SJSA1 (cell line): ENCODE measurements at regions not wholly inside any gene's neighbourhood (a gene's known extent, or its start where the extent isn't known, plus 50 kb on each side); places are given as distances from the start of the nearest gene placed in this dataset.
A peak's percentile ranks its signal among the peaks of the same experiment; 100 is the strongest.

Source experiments
- DNase-seq, 2 experiments: peaks; one replicate each; pipeline ENCODE4 v3.0.0-alpha.2; 2015 to 2020; ENCODE audit warnings: low spot score in 2 of 2, low read depth in 1 of 2
- H3K27ac ChIP-seq: fragments of 250-450 bp; sonication (Bioruptor Pico); 2 replicates; pipeline ENCODE4 v1.5.1; 2020; ENCODE audit warnings: mild to moderate bottlenecking, moderate library complexity
- H3K27me3 ChIP-seq: fragments of 250-450 bp; sonication (Bioruptor Pico); replicated peaks from 2 replicates; pipeline ENCODE4 v1.5.1; 2020; ENCODE audit warnings: mild to moderate bottlenecking, moderate library complexity
- H3K36me3 ChIP-seq: fragments of 250-450 bp; sonication (Bioruptor Pico); 2 replicates; pipeline ENCODE4 v1.5.1; 2020; ENCODE audit warnings: mild to moderate bottlenecking
- H3K4me1 ChIP-seq: fragments of 250-450 bp; sonication (Bioruptor Pico); replicated peaks from 2 replicates; pipeline ENCODE4 v1.6.1; 2021; ENCODE audit warnings: mild to moderate bottlenecking
- H3K4me3 ChIP-seq: fragments of 250-450 bp; sonication (Bioruptor Pico); 2 replicates; pipeline ENCODE4 v1.5.1; 2020; ENCODE audit warnings: mild to moderate bottlenecking
- H3K9me3 ChIP-seq: fragments of 250-450 bp; sonication (Bioruptor Pico); replicated peaks from 2 replicates; pipeline ENCODE4 v1.5.1; 2020; ENCODE audit warnings: mild to moderate bottlenecking

DNA sequence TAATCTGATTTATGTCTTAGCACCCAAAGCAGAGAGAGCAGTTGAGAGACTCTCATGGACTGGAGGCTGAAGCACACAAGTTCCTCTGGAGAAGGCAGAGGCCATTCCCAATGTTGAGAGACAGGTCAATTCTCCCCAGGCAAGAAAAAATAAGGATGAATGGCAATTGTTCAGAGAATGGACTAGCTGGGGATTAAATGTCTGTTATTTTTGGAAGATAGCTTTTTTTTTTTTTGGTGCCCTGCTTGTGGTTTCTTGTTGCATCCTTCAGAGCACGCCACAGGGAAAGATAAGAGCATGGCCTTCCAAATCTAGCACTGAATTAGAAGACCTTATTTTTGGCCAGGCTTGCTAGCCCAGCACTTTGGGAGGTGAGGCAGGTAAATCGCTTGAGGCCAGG lies 65.6 kb upstream of the ERRFI1 start:
- H3K4me3 ChIP-seq: no peak overlapping the region
- DNase-seq: peak in 1 of 2 experiments; percentile 20
- no peaks in the 10 kb centered on the region for H3K36me3 ChIP-seq
- H3K27ac ChIP-seq: no peak overlapping the region
- no peaks in the 10 kb centered on the region for H3K27me3 ChIP-seq
- no peaks in the 10 kb centered on the region for H3K9me3 ChIP-seq
- H3K4me1 ChIP-seq: peaks cover 72% of the 10 kb centered on the region

- Histone ChIP-seq H3K4me3 (no peak overlapping the region), H3K27ac (peak overlapping the region; percentile 63), H3K36me3 (no peaks in the 10 kb centered on the region), H3K9me3 (no peaks in the 10 kb centered on the region), H3K4me1 (peaks cover 58% of the 10 kb centered on the region), H3K27me3 (no peaks in the 10 kb centered on the region)
- DNase-seq: peak; percentile 58 to 86
Observed at GRCh38 chr1:8090241-8090702, 64.2 kb upstream of the ERRFI1 start.

DNA sequence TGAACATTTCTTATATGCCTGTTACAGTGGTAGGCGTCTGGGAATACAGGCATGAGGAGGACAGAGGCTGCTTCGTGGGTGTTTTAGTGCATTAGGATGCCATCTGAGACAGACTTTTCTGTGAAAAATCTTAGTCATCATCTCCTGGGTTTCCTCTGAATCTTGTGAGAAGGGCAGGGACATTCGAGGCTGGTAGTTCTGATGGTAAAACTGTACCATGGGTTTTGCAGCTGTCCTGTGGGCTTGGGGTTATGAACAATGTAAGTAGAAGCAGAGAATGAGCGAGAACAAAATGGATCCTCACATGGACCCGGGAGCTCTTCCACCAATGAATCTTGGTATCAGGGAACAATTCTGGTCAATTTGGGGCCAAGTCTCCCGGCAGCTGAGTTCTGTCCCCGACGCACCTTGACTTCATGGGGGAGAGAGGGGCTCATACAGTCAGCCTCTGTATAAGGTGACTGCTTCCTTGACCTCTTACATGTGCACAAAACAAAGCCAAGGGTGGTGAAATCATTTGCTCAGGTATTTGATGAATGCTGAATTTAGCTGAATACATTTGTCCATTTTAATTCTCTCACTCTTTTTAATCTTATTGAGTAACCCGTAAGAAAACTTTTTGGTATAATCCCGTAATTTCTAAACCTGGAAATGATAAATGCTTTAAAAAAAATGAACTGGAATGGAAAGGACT lies 63.6 kb upstream of the ERRFI1 start:
- no peaks in the 10 kb centered on the region for H3K27me3 ChIP-seq
- peak overlapping the region; percentile 63 for H3K27ac ChIP-seq
- H3K36me3 ChIP-seq: no peaks in the 10 kb centered on the region
- no peak overlapping the region for H3K4me3 ChIP-seq
- no peaks in the 10 kb centered on the region for H3K9me3 ChIP-seq
- H3K4me1 ChIP-seq: peaks cover 53% of the 10 kb centered on the region
- DNase-seq: peak in 1 of 2 experiments; percentile 48

DNA sequence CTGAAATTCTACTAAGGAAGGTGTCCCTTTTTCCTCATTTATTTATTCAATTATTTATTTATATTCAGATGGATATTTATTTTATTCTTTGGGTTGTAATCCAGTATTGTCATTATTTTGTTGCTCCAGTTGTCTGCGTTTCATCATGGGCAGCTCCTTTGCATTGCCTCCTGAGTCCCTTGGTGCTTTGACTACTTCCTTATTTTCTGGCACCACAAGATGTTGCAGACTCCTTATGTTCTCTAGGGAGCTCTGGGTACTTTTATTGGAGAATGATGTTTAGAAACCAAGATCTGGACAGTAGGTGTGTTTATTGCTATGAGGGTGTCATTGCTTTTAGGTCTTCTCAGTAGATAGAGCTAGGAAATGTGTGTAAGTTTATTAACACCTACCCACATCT lies 59.9 kb upstream of the ERRFI1 start:
- Histone ChIP-seq H3K36me3 (no peaks in the 10 kb centered on the region), H3K27ac (no peak overlapping the region), H3K9me3 (no peaks in the 10 kb centered on the region), H3K4me3 (no peak overlapping the region), H3K27me3 (no peaks in the 10 kb centered on the region), H3K4me1 (peaks cover 50% of the 10 kb centered on the region)
- no peak for DNase-seq

- H3K4me3 ChIP-seq: no peak overlapping the region
- no peak overlapping the region for H3K27ac ChIP-seq
- no peak for DNase-seq
- no peaks in the 10 kb centered on the region for H3K9me3 ChIP-seq
- H3K27me3 ChIP-seq: no peaks in the 10 kb centered on the region
- peaks cover 41% of the 10 kb centered on the region for H3K4me1 ChIP-seq
- H3K36me3 ChIP-seq: no peaks in the 10 kb centered on the region
Observed at GRCh38 chr1:8084913-8085312, 58.8 kb upstream of the ERRFI1 start.

DNA sequence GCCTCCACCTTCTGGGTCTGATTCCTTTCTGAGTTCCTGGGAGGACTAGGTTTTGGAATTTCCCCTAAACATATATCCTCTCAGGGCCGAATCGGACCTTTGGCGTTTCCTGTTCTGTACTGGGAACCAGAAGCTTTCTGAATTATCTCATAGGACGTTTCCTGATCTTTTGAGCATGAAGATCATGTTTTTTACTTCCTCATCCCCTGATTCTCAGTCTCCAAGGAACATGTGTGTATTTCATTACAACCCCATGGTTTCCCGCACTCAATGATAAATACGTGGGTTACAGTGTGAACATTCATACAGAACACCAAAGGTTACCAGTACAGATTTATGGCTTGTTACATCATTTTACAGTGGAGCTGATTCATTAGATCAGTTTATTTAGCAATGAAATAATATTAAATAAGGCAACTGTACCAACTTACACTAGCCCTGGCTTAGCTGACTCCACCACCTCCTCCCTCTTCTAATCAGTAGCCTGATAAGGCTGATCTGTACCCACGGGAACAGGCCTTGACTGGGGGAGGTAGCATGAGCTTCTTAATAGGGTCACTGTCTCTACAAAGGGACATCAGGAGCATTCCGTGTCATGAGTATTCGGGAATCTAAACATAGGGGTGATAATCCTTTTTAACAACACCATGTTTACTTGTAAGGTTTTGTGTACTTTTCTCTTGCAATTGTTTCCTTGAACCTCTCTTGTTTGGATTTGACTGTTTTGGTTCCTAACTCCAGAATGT lies 57.8 kb upstream of the ERRFI1 start:
- H3K27me3 ChIP-seq: no peaks in the 10 kb centered on the region
- peaks cover 35% of the 10 kb centered on the region for H3K4me1 ChIP-seq
- no peak overlapping the region for H3K4me3 ChIP-seq
- DNase-seq: peak in 1 of 2 experiments; percentile 52
- H3K36me3 ChIP-seq: no peaks in the 10 kb centered on the region
- H3K9me3 ChIP-seq: no peaks in the 10 kb centered on the region
- H3K27ac ChIP-seq: no peak overlapping the region

DNA sequence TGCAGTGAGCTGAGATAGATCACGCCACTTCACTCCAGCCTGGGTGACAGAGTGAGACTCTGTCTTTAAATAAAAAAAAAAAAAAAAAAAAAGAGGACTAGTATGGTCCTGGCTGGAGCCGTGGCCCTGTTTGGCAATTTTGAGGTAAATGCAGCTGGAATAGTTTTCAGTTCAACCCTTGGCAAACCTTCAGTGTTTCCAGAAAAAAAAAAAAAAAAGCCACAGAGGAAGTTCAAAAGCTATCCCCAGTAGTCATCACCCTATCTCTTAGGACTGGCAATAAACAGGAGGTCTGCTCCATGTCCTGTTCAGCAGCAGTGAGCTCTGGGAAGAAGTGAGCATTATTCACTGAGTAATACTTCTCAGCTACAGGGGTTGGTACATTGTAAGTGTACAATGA lies 56.8 kb upstream of the ERRFI1 start:
- Histone ChIP-seq H3K9me3 (no peaks in the 10 kb centered on the region), H3K27me3 (no peaks in the 10 kb centered on the region), H3K4me3 (no peak overlapping the region), H3K36me3 (no peaks in the 10 kb centered on the region), H3K27ac (no peak overlapping the region), H3K4me1 (peaks cover 39% of the 10 kb centered on the region)
- no peak for DNase-seq

DNA sequence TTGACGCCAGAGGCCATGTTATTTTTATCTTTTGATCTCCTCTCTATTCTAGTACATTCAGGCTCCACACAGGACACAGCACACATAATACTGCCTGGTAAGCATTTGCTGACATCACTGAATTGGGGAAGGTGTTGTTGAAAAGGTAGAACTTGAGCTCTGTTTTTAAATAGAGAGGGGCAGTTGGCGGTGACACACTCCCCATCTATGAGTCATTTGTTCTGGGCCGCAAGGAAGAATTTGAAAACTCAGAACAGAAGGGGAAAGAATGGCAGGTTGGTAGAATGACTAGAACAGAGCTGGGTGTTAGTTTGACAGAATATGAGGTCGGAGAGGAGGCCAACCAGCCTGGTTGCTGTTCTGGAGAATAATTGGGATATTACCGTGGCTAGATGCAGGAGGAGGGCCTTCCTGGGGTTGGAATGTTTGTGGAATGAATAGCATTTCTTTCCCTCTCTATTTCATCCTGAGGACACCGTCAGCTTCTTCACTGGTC lies 52.1 kb upstream of the ERRFI1 start:
- no peak overlapping the region for H3K4me3 ChIP-seq
- H3K4me1 ChIP-seq: peaks cover 46% of the 10 kb centered on the region
- peak; percentile 61 to 88 for DNase-seq
- H3K27ac ChIP-seq: peak overlapping the region; percentile 77
- H3K36me3 ChIP-seq: no peaks in the 10 kb centered on the region
- H3K27me3 ChIP-seq: no peaks in the 10 kb centered on the region
- no peaks in the 10 kb centered on the region for H3K9me3 ChIP-seq

- peaks cover 47% of the 10 kb centered on the region for H3K4me1 ChIP-seq
- no peaks in the 10 kb centered on the region for H3K27me3 ChIP-seq
- no peak for DNase-seq
- H3K9me3 ChIP-seq: no peaks in the 10 kb centered on the region
- H3K4me3 ChIP-seq: no peak overlapping the region
- H3K36me3 ChIP-seq: no peaks in the 10 kb centered on the region
- H3K27ac ChIP-seq: peak overlapping the region; percentile 77
Observed at GRCh38 chr1:8077602-8078001, 51.5 kb upstream of the ERRFI1 start.

DNA sequence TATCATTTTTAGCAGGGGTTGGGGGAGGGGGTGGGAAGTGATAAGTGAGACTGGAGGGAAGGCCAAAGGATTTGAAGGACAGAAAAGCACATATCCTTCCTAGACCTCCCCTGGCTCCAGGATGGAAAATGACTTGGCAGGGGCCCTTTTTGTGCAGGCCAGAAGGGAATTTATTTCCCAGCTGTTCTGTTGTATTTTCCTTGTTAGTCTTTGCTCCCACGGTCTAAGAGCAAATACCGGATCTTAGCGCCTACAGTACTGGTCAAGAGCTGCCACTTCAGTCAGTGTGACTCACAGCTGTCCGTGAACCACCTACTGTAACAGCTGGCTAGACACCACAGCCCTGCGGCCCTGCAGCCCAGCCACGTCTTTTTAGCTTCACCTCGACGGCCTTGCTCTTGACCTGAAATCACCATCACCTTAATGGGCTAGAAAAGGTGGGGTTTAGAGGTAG lies 51.0 kb upstream of the ERRFI1 start:
- Histone ChIP-seq H3K4me1 (peaks cover 47% of the 10 kb centered on the region), H3K27me3 (no peaks in the 10 kb centered on the region), H3K27ac (peak overlapping the region; percentile 77), H3K9me3 (no peaks in the 10 kb centered on the region), H3K4me3 (no peak overlapping the region), H3K36me3 (no peaks in the 10 kb centered on the region)
- peak; percentile 82 to 88 for DNase-seq

GRCh38 chr1:8076176-8076575 lies 50.1 kb upstream of the ERRFI1 start:
- Histone ChIP-seq H3K36me3 (no peaks in the 10 kb centered on the region), H3K4me3 (no peak overlapping the region), H3K27me3 (no peaks in the 10 kb centered on the region), H3K9me3 (no peaks in the 10 kb centered on the region), H3K27ac (no peak overlapping the region), H3K4me1 (peaks cover 47% of the 10 kb centered on the region)
- DNase-seq: no peak
